ENCODE measurements at regions not wholly inside any gene's neighbourhood (a gene's known extent, or its start where the extent isn't known, plus 50 kb on each side); places are given as distances from the start of the nearest gene placed in this dataset.

- H2AFZ ChIP-seq (ENCODE audit: low read depth), result no peak overlapping the region
- H3K79me2 ChIP-seq (ENCODE audit: insufficient read depth, low read depth), result no peaks in the 10 kb centered on the region
- H3K27ac ChIP-seq, result no peak overlapping the region
- H3K9ac ChIP-seq, result no peak overlapping the region
- no peaks in the 10 kb centered on the region for H3K36me3 ChIP-seq (ENCODE audit: insufficient read depth)
- H4K20me1 ChIP-seq (ENCODE audit: insufficient read depth), result no peaks in the 10 kb centered on the region
- H3K4me1 ChIP-seq (ENCODE audit: low read depth, poor library complexity, severe bottlenecking), result no peaks in the 10 kb centered on the region
- H3K4me2 ChIP-seq, result no peak overlapping the region
- no peak overlapping the region for H3K4me3 ChIP-seq (IDR thresholded peaks at IDR 0.05; ENCODE audit: insufficient read depth, low read depth, low read length)
- H3K27me3 ChIP-seq (ENCODE audit: insufficient read depth, low read depth), result no peaks in the 10 kb centered on the region
- no peak for TF ChIP-seq CTCF (conservative IDR thresholded peaks at IDR 0.05; ENCODE audit: low read depth, low read length)
Measured at GRCh38 chr5:124087752-124088151, 575.8 kb downstream of the CSNK1G3 start.

- Histone ChIP-seq H3K9ac (no peak overlapping the region), H2AFZ (ENCODE audit: low read depth) (no peak overlapping the region), H3K36me3 (ENCODE audit: insufficient read depth) (no peaks in the 10 kb centered on the region), H3K4me1 (ENCODE audit: low read depth, poor library complexity, severe bottlenecking) (no peaks in the 10 kb centered on the region), H4K20me1 (ENCODE audit: insufficient read depth) (no peaks in the 10 kb centered on the region), H3K79me2 (ENCODE audit: insufficient read depth, low read depth) (no peaks in the 10 kb centered on the region), H3K27me3 (ENCODE audit: insufficient read depth, low read depth) (no peaks in the 10 kb centered on the region), H3K27ac (no peak overlapping the region), H3K4me3 (IDR thresholded peaks at IDR 0.05; ENCODE audit: insufficient read depth, low read depth, low read length) (no peak overlapping the region), H3K4me2 (no peak overlapping the region)
- no peak for TF ChIP-seq CTCF (conservative IDR thresholded peaks at IDR 0.05; ENCODE audit: low read depth, low read length)
Measured at GRCh38 chr5:124080256-124080655, 568.3 kb downstream of the CSNK1G3 start.

- Histone ChIP-seq H4K20me1 (ENCODE audit: insufficient read depth) (no peaks in the 10 kb centered on the region), H3K79me2 (ENCODE audit: insufficient read depth, low read depth) (no peaks in the 10 kb centered on the region), H2AFZ (ENCODE audit: low read depth) (no peak overlapping the region), H3K4me1 (ENCODE audit: low read depth, poor library complexity, severe bottlenecking) (no peaks in the 10 kb centered on the region), H3K9ac (no peak overlapping the region), H3K4me2 (no peak overlapping the region), H3K27me3 (ENCODE audit: insufficient read depth, low read depth) (no peaks in the 10 kb centered on the region), H3K27ac (no peak overlapping the region), H3K4me3 (IDR thresholded peaks at IDR 0.05; ENCODE audit: insufficient read depth, low read depth, low read length) (no peak overlapping the region), H3K36me3 (ENCODE audit: insufficient read depth) (no peaks in the 10 kb centered on the region)
- TF ChIP-seq CTCF (conservative IDR thresholded peaks at IDR 0.05; ENCODE audit: low read depth, low read length), result no peak
Measured at GRCh38 chr5:124079062-124079461, 567.1 kb downstream of the CSNK1G3 start.

GRCh38 chr5:124074500-124074899 is 562.5 kb downstream of the CSNK1G3 start:
- Histone ChIP-seq H2AFZ (ENCODE audit: low read depth) (no peak overlapping the region), H4K20me1 (ENCODE audit: insufficient read depth) (no peaks in the 10 kb centered on the region), H3K4me1 (ENCODE audit: low read depth, poor library complexity, severe bottlenecking) (no peaks in the 10 kb centered on the region), H3K4me2 (no peak overlapping the region), H3K79me2 (ENCODE audit: insufficient read depth, low read depth) (no peaks in the 10 kb centered on the region), H3K27me3 (ENCODE audit: insufficient read depth, low read depth) (no peaks in the 10 kb centered on the region), H3K4me3 (IDR thresholded peaks at IDR 0.05; ENCODE audit: insufficient read depth, low read depth, low read length) (no peak overlapping the region), H3K36me3 (ENCODE audit: insufficient read depth) (no peaks in the 10 kb centered on the region), H3K9ac (no peak overlapping the region), H3K27ac (no peak overlapping the region)
- no peak for TF ChIP-seq CTCF (conservative IDR thresholded peaks at IDR 0.05; ENCODE audit: low read depth, low read length)

GRCh38 chr5:124072570-124072969 is 560.6 kb downstream of the CSNK1G3 start:
- Histone ChIP-seq H3K27me3 (ENCODE audit: insufficient read depth, low read depth) (no peaks in the 10 kb centered on the region), H3K4me3 (IDR thresholded peaks at IDR 0.05; ENCODE audit: insufficient read depth, low read depth, low read length) (no peak overlapping the region)

More at GRCh38 chr5:124072570-124072969, 560.6 kb downstream of the CSNK1G3 start:
- Histone ChIP-seq H4K20me1 (ENCODE audit: insufficient read depth) (no peaks in the 10 kb centered on the region), H3K4me1 (ENCODE audit: low read depth, poor library complexity, severe bottlenecking) (no peaks in the 10 kb centered on the region), H3K79me2 (ENCODE audit: insufficient read depth, low read depth) (no peaks in the 10 kb centered on the region), H3K27ac (no peak overlapping the region), H3K36me3 (ENCODE audit: insufficient read depth) (no peaks in the 10 kb centered on the region), H2AFZ (ENCODE audit: low read depth) (no peak overlapping the region), H3K9ac (no peak overlapping the region), H3K4me2 (no peak overlapping the region)
- no peak for TF ChIP-seq CTCF (conservative IDR thresholded peaks at IDR 0.05; ENCODE audit: low read depth, low read length)
